SK-N-SH treated with all-trans-retinoic acid at 6 μM for 48 hours (cell line): ENCODE measurements at regions not wholly inside any gene's neighbourhood (a gene's known extent, or its start where the extent isn't known, plus 50 kb on each side); places are given as distances from the start of the nearest gene placed in this dataset.

ENCODE experiments used
- ARNTL ChIP-seq: fragments of 450-650 bp; formaldehyde crosslinking; IDR thresholded peaks from 2 replicates; pipeline ENCODE4 v1.5.0; 2020; ENCODE audit warnings: low read depth, mild to moderate bottlenecking, moderate library complexity, borderline replicate concordance
- CSDC2 ChIP-seq: fragments of 250-450 bp; sonication (Bioruptor Pico); IDR thresholded peaks from 2 replicates; pipeline ENCODE4 v1.5.0; 2020; ENCODE audit warnings: mild to moderate bottlenecking, moderate library complexity
- ESRRG ChIP-seq: fragments of 250-450 bp; sonication (Bioruptor Pico); IDR thresholded peaks from 2 replicates; pipeline ENCODE4 v1.6.1; 2021; ENCODE audit warnings: mild to moderate bottlenecking
- ISL1 ChIP-seq: fragments of 250-450 bp; sonication (Bioruptor Pico); IDR thresholded peaks from 2 replicates; pipeline ENCODE4 v2.1.2; 2022; ENCODE audit warnings: mild to moderate bottlenecking, moderate library complexity
- POU6F1 ChIP-seq: fragments of 250-450 bp; sonication (Bioruptor Pico); IDR thresholded peaks from 2 replicates; pipeline ENCODE4 v1.8.0; 2021; ENCODE audit warnings: low read depth, mild to moderate bottlenecking, moderate library complexity, borderline replicate concordance
- RARB ChIP-seq: fragments of 250-450 bp; sonication (Bioruptor Pico); IDR thresholded peaks from 2 replicates; pipeline ENCODE4 v1.8.0; 2021; ENCODE audit warnings: mild to moderate bottlenecking, moderate library complexity
- ZC3H10 ChIP-seq: fragments of 250-450 bp; sonication (Bioruptor Pico); IDR thresholded peaks from 2 replicates; pipeline ENCODE4 v1.5.1; 2021; ENCODE audit warnings: mild to moderate bottlenecking, moderate library complexity
- ZNF565 ChIP-seq: fragments of 450-650 bp; formaldehyde crosslinking; conservative IDR thresholded peaks from 2 replicates; pipeline ENCODE4 v1.5.0; 2020; ENCODE audit warnings: low read depth, mild to moderate bottlenecking, moderate library complexity
- ZNF8 ChIP-seq: fragments of 450-650 bp; formaldehyde crosslinking; IDR thresholded peaks from 2 replicates; pipeline ENCODE4 v1.5.0; 2020; ENCODE audit warnings: mild to moderate bottlenecking, moderate library complexity
- TF ChIP-seq, protein P1 (sequence below): fragments of 250-450 bp; sonication (Bioruptor Pico); IDR thresholded peaks from 2 replicates; pipeline ENCODE4 v1.5.1; 2020; ENCODE audit warnings: low read depth, mild to moderate bottlenecking, moderate library complexity
- TF ChIP-seq, protein P2 (sequence below): fragments of 250-450 bp; sonication (Bioruptor Pico); IDR thresholded peaks from 2 replicates; pipeline ENCODE4 v1.5.0; 2020; ENCODE audit warnings: mild to moderate bottlenecking, moderate library complexity

GRCh38 chr1:106846656-106847055 lies 209.8 kb upstream of the PRMT6 start:
- TF ChIP-seq ZNF8 (CRISPR knock-in tag) (no peak), POU6F1 (CRISPR knock-in tag) (no peak), ARNTL (CRISPR knock-in tag) (no peak), ZNF565 (CRISPR knock-in tag) (no peak), RARB (CRISPR knock-in tag) (no peak), CSDC2 (CRISPR knock-in tag) (no peak), ISL1 (CRISPR knock-in tag) (no peak), ESRRG (CRISPR knock-in tag) (no peak), ZC3H10 (CRISPR knock-in tag) (no peak)
- TF ChIP-seq, protein P1, sequence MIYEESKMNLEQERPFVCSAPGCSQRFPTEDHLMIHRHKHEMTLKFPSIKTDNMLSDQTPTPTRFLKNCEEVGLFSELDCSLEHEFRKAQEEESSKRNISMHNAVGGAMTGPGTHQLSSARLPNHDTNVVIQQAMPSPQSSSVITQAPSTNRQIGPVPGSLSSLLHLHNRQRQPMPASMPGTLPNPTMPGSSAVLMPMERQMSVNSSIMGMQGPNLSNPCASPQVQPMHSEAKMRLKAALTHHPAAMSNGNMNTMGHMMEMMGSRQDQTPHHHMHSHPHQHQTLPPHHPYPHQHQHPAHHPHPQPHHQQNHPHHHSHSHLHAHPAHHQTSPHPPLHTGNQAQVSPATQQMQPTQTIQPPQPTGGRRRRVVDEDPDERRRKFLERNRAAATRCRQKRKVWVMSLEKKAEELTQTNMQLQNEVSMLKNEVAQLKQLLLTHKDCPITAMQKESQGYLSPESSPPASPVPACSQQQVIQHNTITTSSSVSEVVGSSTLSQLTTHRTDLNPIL = no peak
- TF ChIP-seq, protein P2, sequence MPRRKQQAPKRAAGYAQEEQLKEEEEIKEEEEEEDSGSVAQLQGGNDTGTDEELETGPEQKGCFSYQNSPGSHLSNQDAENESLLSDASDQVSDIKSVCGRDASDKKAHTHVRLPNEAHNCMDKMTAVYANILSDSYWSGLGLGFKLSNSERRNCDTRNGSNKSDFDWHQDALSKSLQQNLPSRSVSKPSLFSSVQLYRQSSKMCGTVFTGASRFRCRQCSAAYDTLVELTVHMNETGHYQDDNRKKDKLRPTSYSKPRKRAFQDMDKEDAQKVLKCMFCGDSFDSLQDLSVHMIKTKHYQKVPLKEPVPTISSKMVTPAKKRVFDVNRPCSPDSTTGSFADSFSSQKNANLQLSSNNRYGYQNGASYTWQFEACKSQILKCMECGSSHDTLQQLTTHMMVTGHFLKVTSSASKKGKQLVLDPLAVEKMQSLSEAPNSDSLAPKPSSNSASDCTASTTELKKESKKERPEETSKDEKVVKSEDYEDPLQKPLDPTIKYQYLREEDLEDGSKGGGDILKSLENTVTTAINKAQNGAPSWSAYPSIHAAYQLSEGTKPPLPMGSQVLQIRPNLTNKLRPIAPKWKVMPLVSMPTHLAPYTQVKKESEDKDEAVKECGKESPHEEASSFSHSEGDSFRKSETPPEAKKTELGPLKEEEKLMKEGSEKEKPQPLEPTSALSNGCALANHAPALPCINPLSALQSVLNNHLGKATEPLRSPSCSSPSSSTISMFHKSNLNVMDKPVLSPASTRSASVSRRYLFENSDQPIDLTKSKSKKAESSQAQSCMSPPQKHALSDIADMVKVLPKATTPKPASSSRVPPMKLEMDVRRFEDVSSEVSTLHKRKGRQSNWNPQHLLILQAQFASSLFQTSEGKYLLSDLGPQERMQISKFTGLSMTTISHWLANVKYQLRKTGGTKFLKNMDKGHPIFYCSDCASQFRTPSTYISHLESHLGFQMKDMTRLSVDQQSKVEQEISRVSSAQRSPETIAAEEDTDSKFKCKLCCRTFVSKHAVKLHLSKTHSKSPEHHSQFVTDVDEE (CRISPR knock-in tag) = no peak
